Gastroesophageal sphincter (tissue), 4 donors: ENCODE measurements at regions not wholly inside any gene's neighbourhood (a gene's known extent, or its start where the extent isn't known, plus 50 kb on each side); places are given as distances from the start of the nearest gene placed in this dataset.

Experiments
- ATAC-seq: fragments of 150-250 bp; one replicate; pipeline ENCODE4 v1.9.1; 2016; ENCODE audit warnings: mild to moderate bottlenecking, moderate library complexity
- H3K27ac ChIP-seq, 4 donors: fragments of 200-600 bp; sonication (generic) in 3 of 4; 1 replicate in 3 of 4; 2 replicates in 1 of 4; pipeline ENCODE4 v1.5.1; 2016 to 2019
- H3K27me3 ChIP-seq: fragments of 200-600 bp; sonication (generic); one replicate; pipeline ENCODE4 v1.5.1; 2019
- H3K36me3 ChIP-seq, 2 donors: fragments of 200-600 bp; sonication (generic); one replicate each; pipeline ENCODE4 v1.5.1; 2019; ENCODE audit warnings: control low read depth in 1 of 2
- H3K4me1 ChIP-seq, 3 donors: fragments of 200-600 bp; sonication (generic); 1 replicate in 2 of 3; 2 replicates in 1 of 3; pipeline ENCODE4 v1.5.1; 2016 to 2019; ENCODE audit warnings: control low read depth in 2 of 3
- H3K4me3 ChIP-seq, 2 donors: fragments of 200-600 bp; sonication (generic); one replicate each; pipeline ENCODE4 v1.5.1; 2019; ENCODE audit warnings: mild to moderate bottlenecking in 1 of 2, moderate library complexity in 1 of 2
- H3K9me3 ChIP-seq, 3 donors: fragments of 200-600 bp; sonication (generic); one replicate each; pipeline ENCODE4 v1.5.1; 2017 to 2019; ENCODE audit warnings: control low read depth in 2 of 3
- EP300 ChIP-seq: sonication (generic); formaldehyde crosslinking; IDR thresholded peaks from one replicate; pipeline ENCODE4 v1.6.1; 2017; ENCODE audit warnings: antibody characterized with exemption, mild to moderate bottlenecking
- POLR2A ChIP-seq, 2 donors: fragments of 450-650 bp; IDR thresholded peaks; one replicate each; pipeline ENCODE4 v1.6.1; 2017; ENCODE audit warnings: antibody characterized with exemption in 2 of 2, mild to moderate bottlenecking in 2 of 2, moderate library complexity in 1 of 2
- POLR2AphosphoS5 ChIP-seq: sonication (generic); formaldehyde crosslinking; IDR thresholded peaks from one replicate; pipeline ENCODE4 v1.6.1; 2017; ENCODE audit warnings: antibody characterized with exemption
- WGBS, 2 donors: methylation state at CpG; one replicate each; pipeline ENCODE4 v1.1.5; 2018; ENCODE audit warnings: low coverage in 1 of 2; 5-methylcytosine and 5-hydroxymethylcytosine counted together
- TF ChIP-seq, protein P1 (sequence below), 4 experiments: fragments of 200-600 bp in 2 of 4; fragments of 450-650 bp in 2 of 4; sonication (generic) in 1 of 4; IDR thresholded peaks; one replicate each; pipeline ENCODE4 v1.5.1; 2017 to 2019; ENCODE audit warnings: antibody characterized with exemption in 4 of 4, mild to moderate bottlenecking in 2 of 4, moderate library complexity in 2 of 4

DNA sequence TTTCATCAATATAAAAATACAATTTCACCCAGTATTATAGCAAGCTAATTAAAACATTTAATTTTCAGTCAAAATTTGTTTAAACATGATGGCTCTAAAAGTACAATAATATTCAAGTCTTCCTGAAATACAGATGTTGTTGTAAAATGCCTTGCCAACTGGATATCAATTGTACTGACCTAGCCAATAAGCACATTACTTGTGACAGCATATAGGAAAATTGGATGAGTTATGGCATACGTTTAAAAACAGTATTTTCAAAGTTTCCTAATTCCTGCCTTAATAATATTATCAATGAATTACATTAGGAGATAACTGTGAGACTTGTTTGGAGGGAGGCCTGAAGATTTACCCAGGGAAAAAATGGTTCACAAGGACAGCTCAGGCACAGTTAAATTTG is 336.9 kb upstream of the CDH20 start:
- no peak overlapping the region for H3K27ac ChIP-seq
- no peaks in the 10 kb centered on the region for H3K27me3 ChIP-seq
- no peak for ATAC-seq
- TF ChIP-seq EP300: no peak
- TF ChIP-seq, protein P1, sequence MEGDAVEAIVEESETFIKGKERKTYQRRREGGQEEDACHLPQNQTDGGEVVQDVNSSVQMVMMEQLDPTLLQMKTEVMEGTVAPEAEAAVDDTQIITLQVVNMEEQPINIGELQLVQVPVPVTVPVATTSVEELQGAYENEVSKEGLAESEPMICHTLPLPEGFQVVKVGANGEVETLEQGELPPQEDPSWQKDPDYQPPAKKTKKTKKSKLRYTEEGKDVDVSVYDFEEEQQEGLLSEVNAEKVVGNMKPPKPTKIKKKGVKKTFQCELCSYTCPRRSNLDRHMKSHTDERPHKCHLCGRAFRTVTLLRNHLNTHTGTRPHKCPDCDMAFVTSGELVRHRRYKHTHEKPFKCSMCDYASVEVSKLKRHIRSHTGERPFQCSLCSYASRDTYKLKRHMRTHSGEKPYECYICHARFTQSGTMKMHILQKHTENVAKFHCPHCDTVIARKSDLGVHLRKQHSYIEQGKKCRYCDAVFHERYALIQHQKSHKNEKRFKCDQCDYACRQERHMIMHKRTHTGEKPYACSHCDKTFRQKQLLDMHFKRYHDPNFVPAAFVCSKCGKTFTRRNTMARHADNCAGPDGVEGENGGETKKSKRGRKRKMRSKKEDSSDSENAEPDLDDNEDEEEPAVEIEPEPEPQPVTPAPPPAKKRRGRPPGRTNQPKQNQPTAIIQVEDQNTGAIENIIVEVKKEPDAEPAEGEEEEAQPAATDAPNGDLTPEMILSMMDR (IDR thresholded peaks at IDR 0.05): no peak
- no peak for TF ChIP-seq POLR2AphosphoS5
- no peak for TF ChIP-seq POLR2A (IDR thresholded peaks at IDR 0.05)
- H3K4me3 ChIP-seq: no peak overlapping the region
- 47 to 67% methylated on average over 1 of the region's 1 CpG for WGBS, 2 donors
- H3K36me3 ChIP-seq: no peaks in the 10 kb centered on the region
- no peaks in the 10 kb centered on the region for H3K9me3 ChIP-seq
- H3K4me1 ChIP-seq: no peaks in the 10 kb centered on the region

DNA sequence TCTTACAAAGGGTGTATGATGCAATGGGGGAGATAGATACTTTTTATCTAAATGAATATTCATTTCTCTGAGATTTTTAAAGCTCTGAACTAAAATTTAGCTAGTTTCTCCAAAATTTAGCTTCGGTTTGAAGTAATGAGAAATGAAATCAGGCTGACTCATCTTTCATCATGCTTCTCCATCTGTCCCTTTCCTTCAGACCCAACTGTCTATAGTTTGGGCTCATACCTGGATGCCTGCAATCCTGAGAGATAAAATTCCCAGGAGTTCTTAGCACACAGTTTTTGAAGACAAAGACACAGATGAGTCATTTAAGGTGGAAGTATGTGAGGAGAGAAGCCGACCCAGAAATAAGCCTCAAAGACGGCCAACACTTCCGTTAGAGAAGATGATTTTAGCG is 336.4 kb upstream of the CDH20 start:
- Histone ChIP-seq H3K27me3 (no peaks in the 10 kb centered on the region), H3K27ac (no peak overlapping the region), H3K4me3 (no peak overlapping the region), H3K36me3 (no peaks in the 10 kb centered on the region), H3K9me3 (no peaks in the 10 kb centered on the region), H3K4me1 (no peaks in the 10 kb centered on the region)
- no peak for TF ChIP-seq EP300
- no peak for TF ChIP-seq POLR2A (IDR thresholded peaks at IDR 0.05)
- TF ChIP-seq, protein P1 (IDR thresholded peaks at IDR 0.05): no peak
- TF ChIP-seq POLR2AphosphoS5: no peak
- no peak for ATAC-seq
- 63 to 83% methylated on average over 1 to 5 of the region's 5 CpGs for WGBS, 2 donors

DNA sequence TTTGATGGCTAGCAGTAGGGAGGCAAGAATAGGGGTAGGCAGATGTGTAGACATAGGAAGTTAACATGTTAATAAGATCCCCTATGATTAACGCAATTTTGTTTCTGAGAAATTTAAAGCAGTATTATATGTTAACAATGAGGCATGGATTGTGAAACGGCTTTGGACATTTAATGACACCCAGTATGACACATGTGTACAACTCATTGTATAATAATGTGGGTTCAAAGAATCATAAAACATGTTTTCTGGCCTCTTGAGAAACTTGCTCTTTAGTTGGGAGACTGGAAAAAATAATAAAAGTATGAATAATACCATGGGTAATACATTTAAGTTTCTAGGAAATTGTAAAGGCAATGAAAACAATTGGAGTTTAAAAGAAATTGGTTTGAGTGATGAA is 332.1 kb upstream of the CDH20 start:
- Histone ChIP-seq H3K27ac (no peak overlapping the region), H3K9me3 (no peaks in the 10 kb centered on the region), H3K4me3 (no peak overlapping the region), H3K27me3 (no peaks in the 10 kb centered on the region), H3K4me1 (no peaks in the 10 kb centered on the region), H3K36me3 (no peaks in the 10 kb centered on the region)
- TF ChIP-seq POLR2A (IDR thresholded peaks at IDR 0.05) (no peak), EP300 (no peak), POLR2AphosphoS5 (no peak)
- TF ChIP-seq, protein P1 (IDR thresholded peaks at IDR 0.05): no peak
- no peak for ATAC-seq
- WGBS, 2 donors: 78 to 81% methylated on average over 2 of the region's 2 CpGs

DNA sequence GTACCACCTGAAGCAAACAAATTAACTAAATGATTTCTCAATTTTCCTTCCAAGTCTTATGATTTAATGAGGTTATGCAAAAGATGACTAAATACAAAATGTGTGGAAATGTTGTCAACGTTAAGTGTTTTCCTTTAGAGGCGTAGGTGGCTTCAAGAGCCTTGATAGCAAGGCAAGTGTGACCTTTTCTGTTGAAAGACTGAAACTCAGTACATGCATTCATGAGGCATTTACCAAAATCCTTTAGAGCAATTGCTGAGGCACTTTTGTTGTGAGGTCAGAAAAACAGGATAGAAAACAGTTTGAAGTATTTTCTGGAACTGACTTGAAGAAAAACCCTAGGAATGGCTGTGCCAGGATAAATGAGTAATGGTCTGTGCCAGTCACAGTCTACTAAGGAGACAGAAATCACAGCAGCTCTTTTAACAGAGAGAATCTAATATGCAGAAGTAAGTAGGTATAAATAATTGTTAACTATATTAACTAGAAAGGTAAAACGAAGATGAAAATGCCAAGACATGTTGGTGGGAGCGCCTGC is 326.5 kb upstream of the CDH20 start:
- Histone ChIP-seq H3K27me3 (no peaks in the 10 kb centered on the region), H3K9me3 (peaks cover 0 to 6% (median 0%) of the 10 kb centered on the region in 3 donors), H3K4me3 (no peak overlapping the region), H3K36me3 (no peaks in the 10 kb centered on the region), H3K4me1 (no peaks in the 10 kb centered on the region), H3K27ac (no peak overlapping the region)
- ATAC-seq: no peak
- 73 to 76% methylated on average over 3 to 4 of the region's 4 CpGs for WGBS, 2 donors
- TF ChIP-seq EP300: no peak
- TF ChIP-seq POLR2A (IDR thresholded peaks at IDR 0.05): no peak
- TF ChIP-seq POLR2AphosphoS5: no peak
- TF ChIP-seq, protein P1 (IDR thresholded peaks at IDR 0.05): no peak

DNA sequence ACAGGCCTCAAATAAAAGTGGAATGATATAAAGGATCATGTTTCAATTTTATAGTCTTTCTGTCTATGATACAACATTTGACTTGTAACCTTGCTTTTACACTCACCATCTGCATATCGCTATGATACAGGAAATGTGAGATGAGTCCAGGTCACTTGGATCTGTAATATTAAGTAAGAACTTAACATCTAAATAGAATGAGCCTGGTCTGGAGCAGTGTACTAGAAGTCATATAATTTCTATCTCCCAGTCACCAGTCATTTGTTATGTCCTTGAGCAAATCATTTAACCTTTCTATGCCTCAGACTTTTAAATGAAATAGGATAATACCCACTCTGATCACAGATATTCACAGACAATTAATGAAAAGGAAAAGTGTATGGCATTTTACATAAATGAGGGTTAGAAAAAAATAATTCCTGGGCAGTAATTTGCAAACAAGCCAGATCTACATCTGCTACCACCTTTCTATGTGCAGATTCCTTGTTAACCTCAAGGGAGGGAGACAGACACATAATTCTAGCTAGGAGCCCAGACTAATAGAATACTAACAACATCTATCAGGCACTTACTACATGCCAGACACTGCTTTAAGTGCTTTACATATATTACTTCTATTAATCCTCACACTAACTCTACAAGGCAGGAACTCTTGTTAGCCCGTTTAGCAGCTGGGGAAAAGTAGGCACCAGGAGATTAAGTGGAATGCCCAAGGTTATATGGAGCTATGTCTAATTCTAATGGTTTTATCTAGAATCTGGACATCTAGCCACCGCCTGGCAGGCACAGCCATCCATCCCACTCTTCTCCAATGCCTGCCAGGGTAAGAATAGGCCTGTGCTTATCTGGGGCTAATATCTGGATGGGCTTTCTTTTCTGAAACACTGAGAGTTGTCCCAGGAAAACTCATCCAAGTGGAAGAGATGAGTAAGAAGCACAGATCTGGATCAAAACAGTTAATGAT is 313.6 kb upstream of the CDH20 start:
- no peak overlapping the region for H3K4me3 ChIP-seq
- TF ChIP-seq POLR2AphosphoS5: no peak
- TF ChIP-seq, protein P1 (IDR thresholded peaks at IDR 0.05): no peak
- no peak for TF ChIP-seq POLR2A (IDR thresholded peaks at IDR 0.05)
- TF ChIP-seq EP300: no peak
- H3K36me3 ChIP-seq: no peaks in the 10 kb centered on the region
- no peaks in the 10 kb centered on the region for H3K9me3 ChIP-seq
- H3K27me3 ChIP-seq: no peaks in the 10 kb centered on the region
- H3K27ac ChIP-seq: no peak overlapping the region
- no peak for ATAC-seq
- H3K4me1 ChIP-seq: no peaks in the 10 kb centered on the region
- 62 to 69% methylated on average over 3 of the region's 3 CpGs for WGBS, 2 donors
